Neural cell (in vitro differentiated cells): ENCODE measurements at regions not wholly inside any gene's neighbourhood (a gene's known extent, or its start where the extent isn't known, plus 50 kb on each side); places are given as distances from the start of the nearest gene placed in this dataset.

Source experiments
- RAD21 ChIP-seq: fragments of 450-650 bp; conservative IDR thresholded peaks from 2 replicates; pipeline ENCODE4 v1.6.1; 2014; ENCODE audit warnings: antibody characterized with exemption, mild to moderate bottlenecking, moderate library complexity
- TF ChIP-seq, protein P1 (sequence below): fragments of 450-650 bp; IDR thresholded peaks from 2 replicates; pipeline ENCODE4 v1.5.1; 2014; ENCODE audit warnings: antibody characterized with exemption, mild to moderate bottlenecking, moderate library complexity; ENCODE audit not compliant: poor library complexity, severe bottlenecking
- TF ChIP-seq, protein P2 (sequence below): IDR thresholded peaks from 2 replicates; pipeline ENCODE4 v1.6.1; 2012; ENCODE audit warnings: borderline replicate concordance

DNA sequence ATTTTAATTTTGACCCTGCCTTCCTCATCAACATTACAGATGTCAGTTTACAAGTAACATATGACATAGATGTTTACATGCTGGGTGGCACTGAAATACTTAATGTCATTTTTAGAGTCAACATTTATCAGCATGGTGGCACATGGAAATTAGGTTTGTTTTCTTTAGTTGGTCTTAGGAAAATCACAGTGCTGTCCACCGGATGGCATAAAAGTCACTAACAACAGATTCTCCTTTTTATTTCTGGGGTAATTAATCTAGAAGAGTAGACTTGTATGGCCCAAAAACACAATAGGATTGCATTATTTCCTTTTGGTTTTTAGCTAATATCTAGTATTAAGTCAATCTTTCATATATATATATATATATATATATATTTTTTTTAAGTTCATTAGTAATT, 88.6 kb upstream of the HHIP start:
- TF ChIP-seq, protein P1, sequence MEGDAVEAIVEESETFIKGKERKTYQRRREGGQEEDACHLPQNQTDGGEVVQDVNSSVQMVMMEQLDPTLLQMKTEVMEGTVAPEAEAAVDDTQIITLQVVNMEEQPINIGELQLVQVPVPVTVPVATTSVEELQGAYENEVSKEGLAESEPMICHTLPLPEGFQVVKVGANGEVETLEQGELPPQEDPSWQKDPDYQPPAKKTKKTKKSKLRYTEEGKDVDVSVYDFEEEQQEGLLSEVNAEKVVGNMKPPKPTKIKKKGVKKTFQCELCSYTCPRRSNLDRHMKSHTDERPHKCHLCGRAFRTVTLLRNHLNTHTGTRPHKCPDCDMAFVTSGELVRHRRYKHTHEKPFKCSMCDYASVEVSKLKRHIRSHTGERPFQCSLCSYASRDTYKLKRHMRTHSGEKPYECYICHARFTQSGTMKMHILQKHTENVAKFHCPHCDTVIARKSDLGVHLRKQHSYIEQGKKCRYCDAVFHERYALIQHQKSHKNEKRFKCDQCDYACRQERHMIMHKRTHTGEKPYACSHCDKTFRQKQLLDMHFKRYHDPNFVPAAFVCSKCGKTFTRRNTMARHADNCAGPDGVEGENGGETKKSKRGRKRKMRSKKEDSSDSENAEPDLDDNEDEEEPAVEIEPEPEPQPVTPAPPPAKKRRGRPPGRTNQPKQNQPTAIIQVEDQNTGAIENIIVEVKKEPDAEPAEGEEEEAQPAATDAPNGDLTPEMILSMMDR, result no peak
- TF ChIP-seq, protein P2, sequence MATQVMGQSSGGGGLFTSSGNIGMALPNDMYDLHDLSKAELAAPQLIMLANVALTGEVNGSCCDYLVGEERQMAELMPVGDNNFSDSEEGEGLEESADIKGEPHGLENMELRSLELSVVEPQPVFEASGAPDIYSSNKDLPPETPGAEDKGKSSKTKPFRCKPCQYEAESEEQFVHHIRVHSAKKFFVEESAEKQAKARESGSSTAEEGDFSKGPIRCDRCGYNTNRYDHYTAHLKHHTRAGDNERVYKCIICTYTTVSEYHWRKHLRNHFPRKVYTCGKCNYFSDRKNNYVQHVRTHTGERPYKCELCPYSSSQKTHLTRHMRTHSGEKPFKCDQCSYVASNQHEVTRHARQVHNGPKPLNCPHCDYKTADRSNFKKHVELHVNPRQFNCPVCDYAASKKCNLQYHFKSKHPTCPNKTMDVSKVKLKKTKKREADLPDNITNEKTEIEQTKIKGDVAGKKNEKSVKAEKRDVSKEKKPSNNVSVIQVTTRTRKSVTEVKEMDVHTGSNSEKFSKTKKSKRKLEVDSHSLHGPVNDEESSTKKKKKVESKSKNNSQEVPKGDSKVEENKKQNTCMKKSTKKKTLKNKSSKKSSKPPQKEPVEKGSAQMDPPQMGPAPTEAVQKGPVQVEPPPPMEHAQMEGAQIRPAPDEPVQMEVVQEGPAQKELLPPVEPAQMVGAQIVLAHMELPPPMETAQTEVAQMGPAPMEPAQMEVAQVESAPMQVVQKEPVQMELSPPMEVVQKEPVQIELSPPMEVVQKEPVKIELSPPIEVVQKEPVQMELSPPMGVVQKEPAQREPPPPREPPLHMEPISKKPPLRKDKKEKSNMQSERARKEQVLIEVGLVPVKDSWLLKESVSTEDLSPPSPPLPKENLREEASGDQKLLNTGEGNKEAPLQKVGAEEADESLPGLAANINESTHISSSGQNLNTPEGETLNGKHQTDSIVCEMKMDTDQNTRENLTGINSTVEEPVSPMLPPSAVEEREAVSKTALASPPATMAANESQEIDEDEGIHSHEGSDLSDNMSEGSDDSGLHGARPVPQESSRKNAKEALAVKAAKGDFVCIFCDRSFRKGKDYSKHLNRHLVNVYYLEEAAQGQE, result no peak
- TF ChIP-seq RAD21, result no peak
